ENCODE measurements at regions not wholly inside any gene's neighbourhood (a gene's known extent, or its start where the extent isn't known, plus 50 kb on each side); places are given as distances from the start of the nearest gene placed in this dataset.

GRCh38 chr16:60259956-60260355 lies 1525.8 kb upstream of the GOT2 start:
- no peak for TF ChIP-seq CTCF (conservative IDR thresholded peaks at IDR 0.05)
- TF ChIP-seq EZH2 (IDR thresholded peaks at IDR 0.05; ENCODE audit: low read depth): no peak

All from PC-9 (cell line).